ENCODE measurements at regions not wholly inside any gene's neighbourhood (a gene's known extent, or its start where the extent isn't known, plus 50 kb on each side); places are given as distances from the start of the nearest gene placed in this dataset.
A peak's percentile ranks its signal among the peaks of the same experiment; 100 is the strongest.

DNA sequence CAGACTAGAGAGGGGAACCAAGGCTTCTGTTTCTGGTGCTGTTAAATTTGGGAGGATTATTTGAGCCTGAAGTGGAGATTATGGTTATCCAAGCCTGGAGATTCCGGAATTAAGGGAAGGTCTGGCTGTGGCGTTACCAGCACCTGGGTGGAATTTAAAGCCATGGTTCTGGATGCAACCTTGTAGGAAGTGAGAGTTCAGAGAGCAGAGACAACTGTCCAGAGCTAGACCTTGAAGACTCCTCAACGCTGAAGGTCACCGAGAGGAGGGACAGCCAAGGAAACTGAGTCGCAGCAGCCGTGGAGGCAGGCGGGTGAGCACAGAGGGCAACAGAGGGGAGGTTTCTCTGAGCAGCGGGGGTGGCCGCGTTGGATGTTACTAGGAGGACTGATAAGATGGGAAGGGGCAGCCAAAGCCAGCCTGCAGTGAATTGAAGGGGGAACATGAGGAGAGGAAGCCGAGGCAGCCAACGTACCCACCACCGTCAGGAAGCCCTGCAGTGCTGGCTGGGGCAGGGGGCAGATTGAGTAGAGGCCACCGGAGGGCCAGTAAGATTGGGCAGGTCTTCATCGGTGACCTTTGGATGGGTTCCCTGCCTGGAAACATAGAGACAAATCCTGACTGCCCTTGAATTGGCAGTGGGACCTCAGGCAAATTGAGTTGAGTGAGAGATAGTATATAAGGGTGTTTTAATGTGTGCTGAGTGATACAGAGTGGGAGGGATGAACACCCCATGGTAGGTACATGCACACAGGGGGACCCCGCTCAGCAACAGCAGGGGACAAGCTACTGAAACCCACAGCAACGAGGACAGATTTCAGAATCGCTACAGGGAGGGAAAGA is 90.3 kb downstream of the SNX5 start (continued):
- TF ChIP-seq, protein P1, sequence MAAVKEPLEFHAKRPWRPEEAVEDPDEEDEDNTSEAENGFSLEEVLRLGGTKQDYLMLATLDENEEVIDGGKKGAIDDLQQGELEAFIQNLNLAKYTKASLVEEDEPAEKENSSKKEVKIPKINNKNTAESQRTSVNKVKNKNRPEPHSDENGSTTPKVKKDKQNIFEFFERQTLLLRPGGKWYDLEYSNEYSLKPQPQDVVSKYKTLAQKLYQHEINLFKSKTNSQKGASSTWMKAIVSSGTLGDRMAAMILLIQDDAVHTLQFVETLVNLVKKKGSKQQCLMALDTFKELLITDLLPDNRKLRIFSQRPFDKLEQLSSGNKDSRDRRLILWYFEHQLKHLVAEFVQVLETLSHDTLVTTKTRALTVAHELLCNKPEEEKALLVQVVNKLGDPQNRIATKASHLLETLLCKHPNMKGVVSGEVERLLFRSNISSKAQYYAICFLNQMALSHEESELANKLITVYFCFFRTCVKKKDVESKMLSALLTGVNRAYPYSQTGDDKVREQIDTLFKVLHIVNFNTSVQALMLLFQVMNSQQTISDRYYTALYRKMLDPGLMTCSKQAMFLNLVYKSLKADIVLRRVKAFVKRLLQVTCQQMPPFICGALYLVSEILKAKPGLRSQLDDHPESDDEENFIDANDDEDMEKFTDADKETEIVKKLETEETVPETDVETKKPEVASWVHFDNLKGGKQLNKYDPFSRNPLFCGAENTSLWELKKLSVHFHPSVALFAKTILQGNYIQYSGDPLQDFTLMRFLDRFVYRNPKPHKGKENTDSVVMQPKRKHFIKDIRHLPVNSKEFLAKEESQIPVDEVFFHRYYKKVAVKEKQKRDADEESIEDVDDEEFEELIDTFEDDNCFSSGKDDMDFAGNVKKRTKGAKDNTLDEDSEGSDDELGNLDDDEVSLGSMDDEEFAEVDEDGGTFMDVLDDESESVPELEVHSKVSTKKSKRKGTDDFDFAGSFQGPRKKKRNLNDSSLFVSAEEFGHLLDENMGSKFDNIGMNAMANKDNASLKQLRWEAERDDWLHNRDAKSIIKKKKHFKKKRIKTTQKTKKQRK (IDR thresholded peaks at IDR 0.05; ENCODE audit: low read length) = no peak
- TF ChIP-seq ZNF333 (CRISPR knock-in tag; IDR thresholded peaks at IDR 0.05; ENCODE audit: borderline replicate concordance) (0 out of 2 replicates have a peak, but pooled peaks have one; percentile 64), SNRNP70 (IDR thresholded peaks at IDR 0.05; ENCODE audit: low read depth, low read length) (no peak), ZNF484 (CRISPR knock-in tag; IDR thresholded peaks at IDR 0.05; ENCODE audit: borderline replicate concordance, low read depth) (no peak), SRY (CRISPR knock-in tag; IDR thresholded peaks at IDR 0.05) (peak; percentile 19; the same call in 1 of the 2 replicates), KAT2B (IDR thresholded peaks at IDR 0.05; ENCODE audit: borderline replicate concordance, low read depth, low read length) (no peak), ZNF138 (CRISPR knock-in tag; IDR thresholded peaks at IDR 0.05; ENCODE audit: low read depth) (no peak; the same call in 1 of the 2 replicates), ZNF501 (CRISPR knock-in tag; IDR thresholded peaks at IDR 0.05) (peak; percentile 56; the same call in 1 of the 2 replicates), U2AF1 (optimal IDR thresholded peaks at IDR 0.05; ENCODE audit: low read depth, low read length) (no peak), NRL (CRISPR knock-in tag; IDR thresholded peaks at IDR 0.05; ENCODE audit: borderline replicate concordance) (no peak), TMF1 (CRISPR knock-in tag; IDR thresholded peaks at IDR 0.05; ENCODE audit: low read depth) (no peak), DPF2 (CRISPR knock-in tag; IDR thresholded peaks at IDR 0.05; ENCODE audit: borderline replicate concordance, low read depth) (no peak), RNF219 (CRISPR knock-in tag; IDR thresholded peaks at IDR 0.05) (no peak), PITX1 (CRISPR knock-in tag; IDR thresholded peaks at IDR 0.05) (0 out of 2 replicates have a peak, but pooled peaks have one; percentile 19), HNF4A (CRISPR knock-in tag; IDR thresholded peaks at IDR 0.05) (peak; percentile 74), HIVEP1 (CRISPR knock-in tag; IDR thresholded peaks at IDR 0.05) (no peak), MEIS1 (CRISPR knock-in tag; IDR thresholded peaks at IDR 0.05; ENCODE audit: borderline replicate concordance) (no peak), ATF7-NPFF (CRISPR knock-in tag; IDR thresholded peaks at IDR 0.05; ENCODE audit: low read depth) (peak; percentile 45; the same call in 1 of the 2 replicates), BCL3 (CRISPR knock-in tag; IDR thresholded peaks at IDR 0.05) (peak; percentile 91), REXO4 (CRISPR knock-in tag; IDR thresholded peaks at IDR 0.05; ENCODE audit: borderline replicate concordance) (no peak)
- TF ChIP-seq, protein P2, sequence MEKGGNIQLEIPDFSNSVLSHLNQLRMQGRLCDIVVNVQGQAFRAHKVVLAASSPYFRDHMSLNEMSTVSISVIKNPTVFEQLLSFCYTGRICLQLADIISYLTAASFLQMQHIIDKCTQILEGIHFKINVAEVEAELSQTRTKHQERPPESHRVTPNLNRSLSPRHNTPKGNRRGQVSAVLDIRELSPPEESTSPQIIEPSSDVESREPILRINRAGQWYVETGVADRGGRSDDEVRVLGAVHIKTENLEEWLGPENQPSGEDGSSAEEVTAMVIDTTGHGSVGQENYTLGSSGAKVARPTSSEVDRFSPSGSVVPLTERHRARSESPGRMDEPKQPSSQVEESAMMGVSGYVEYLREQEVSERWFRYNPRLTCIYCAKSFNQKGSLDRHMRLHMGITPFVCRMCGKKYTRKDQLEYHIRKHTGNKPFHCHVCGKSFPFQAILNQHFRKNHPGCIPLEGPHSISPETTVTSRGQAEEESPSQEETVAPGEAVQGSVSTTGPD (CRISPR knock-in tag; IDR thresholded peaks at IDR 0.05) = 0 out of 2 replicates have a peak, but pooled peaks have one; percentile 42

Measured in HepG2 (cell line).